Osteocyte (in vitro differentiated cells): ENCODE measurements at regions not wholly inside any gene's neighbourhood (a gene's known extent, or its start where the extent isn't known, plus 50 kb on each side); places are given as distances from the start of the nearest gene placed in this dataset.
A peak's percentile ranks its signal among the peaks of the same experiment; 100 is the strongest.

Experiments
- DNase-seq: peaks from one replicate; pipeline ENCODE4 v3.0.0; 2021; ENCODE audit warnings: mixed read lengths; ENCODE audit not compliant: unreplicated experiment; ENCODE audit errors: extremely low spot score
- H3K27ac Mint-ChIP-seq: one replicate; pipeline ENCODE4 v1.8.0; 2021; ENCODE audit warnings: mild to moderate bottlenecking, mixed read lengths; ENCODE audit not compliant: unreplicated experiment
- H3K27me3 Mint-ChIP-seq: one replicate; pipeline ENCODE4 v1.8.0; 2021; ENCODE audit warnings: mixed read lengths; ENCODE audit not compliant: unreplicated experiment
- H3K36me3 Mint-ChIP-seq: one replicate; pipeline ENCODE4 v1.8.0; 2021; ENCODE audit warnings: mixed read lengths; ENCODE audit not compliant: unreplicated experiment
- H3K4me1 Mint-ChIP-seq: one replicate; pipeline ENCODE4 v1.8.0; 2021; ENCODE audit warnings: mixed read lengths; ENCODE audit not compliant: unreplicated experiment
- H3K4me3 Mint-ChIP-seq: one replicate; pipeline ENCODE4 v1.8.0; 2021; ENCODE audit warnings: mild to moderate bottlenecking, moderate library complexity, mixed read lengths; ENCODE audit not compliant: unreplicated experiment
- H3K9me3 Mint-ChIP-seq: one replicate; pipeline ENCODE4 v1.8.0; 2021; ENCODE audit warnings: mixed read lengths; ENCODE audit not compliant: unreplicated experiment
- CTCF ChIP-seq: fragments of 200-600 bp; sonication (generic); IDR thresholded peaks from 2 replicates; pipeline ENCODE4 v1.5.0; 2021; ENCODE audit warnings: antibody characterized with exemption, mild to moderate bottlenecking, moderate library complexity

DNA sequence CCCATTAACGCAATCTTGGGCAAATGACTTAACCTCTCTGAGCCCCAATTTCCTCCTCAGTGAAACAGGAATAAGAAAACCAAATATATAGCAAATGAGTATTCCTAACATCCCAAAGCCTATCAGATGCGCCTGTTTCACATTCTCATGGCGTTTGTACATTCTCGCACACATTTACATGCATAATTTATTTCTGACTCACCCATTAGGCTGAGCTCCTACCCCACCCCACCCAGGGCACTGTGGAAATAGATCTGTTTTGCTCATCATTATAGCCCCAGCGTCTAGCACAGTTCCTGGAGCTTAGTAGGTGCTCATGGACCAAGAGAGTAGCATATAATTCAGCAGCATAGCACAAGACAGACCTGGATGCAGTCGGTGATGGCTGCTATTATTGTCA, 146.1 kb upstream of the VANGL1 start:
- Mint-ChIP-seq H3K4me3 (no peak overlapping the region), H3K4me1 (peaks cover 65% of the 10 kb centered on the region), H3K27me3 (no peaks in the 10 kb centered on the region), H3K27ac (peak overlapping the region; percentile 57), H3K9me3 (no peaks in the 10 kb centered on the region), H3K36me3 (no peaks in the 10 kb centered on the region)
- TF ChIP-seq CTCF: no peak
- DNase-seq: no peak

GRCh38 chr1:115495111-115495510, 146.7 kb upstream of the VANGL1 start:
- Mint-ChIP-seq H3K36me3 (no peaks in the 10 kb centered on the region), H3K27me3 (no peaks in the 10 kb centered on the region), H3K4me1 (peaks cover 65% of the 10 kb centered on the region), H3K9me3 (no peaks in the 10 kb centered on the region), H3K4me3 (no peak overlapping the region), H3K27ac (no peak overlapping the region)
- DNase-seq: peak; percentile 68
- TF ChIP-seq CTCF: no peak

- H3K36me3 Mint-ChIP-seq: no peaks in the 10 kb centered on the region
- H3K27ac Mint-ChIP-seq: no peak overlapping the region
- peak; percentile 82 for DNase-seq
- peaks cover 3% of the 10 kb centered on the region for H3K9me3 Mint-ChIP-seq
- H3K4me1 Mint-ChIP-seq: peaks cover 59% of the 10 kb centered on the region
- H3K27me3 Mint-ChIP-seq: no peaks in the 10 kb centered on the region
- no peak overlapping the region for H3K4me3 Mint-ChIP-seq
- TF ChIP-seq CTCF: no peak
Measured at GRCh38 chr1:115493834-115494233, 147.9 kb upstream of the VANGL1 start.

DNA sequence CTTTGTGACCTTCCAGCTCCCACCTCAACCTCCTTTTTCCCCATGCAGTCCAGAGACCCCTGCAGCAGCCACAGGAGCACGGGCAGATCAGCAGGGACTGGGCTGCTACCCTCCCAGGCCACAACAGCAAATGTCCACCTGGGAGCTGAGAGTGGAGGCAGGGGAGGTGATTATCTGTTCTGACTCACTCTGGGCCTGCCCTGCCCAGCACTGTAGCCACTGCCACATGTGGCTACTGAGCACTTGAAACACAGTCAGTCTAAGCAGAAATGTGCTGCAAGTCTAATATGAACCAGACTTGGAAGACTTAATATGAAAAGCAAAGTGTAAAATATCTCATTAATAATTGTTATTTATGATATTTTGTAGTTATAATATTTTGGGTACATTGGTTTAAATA, 148.9 kb upstream of the VANGL1 start:
- Mint-ChIP-seq H3K36me3 (no peaks in the 10 kb centered on the region), H3K27ac (peak overlapping the region; percentile 75)
- DNase-seq: peak; percentile 56

GRCh38 chr1:115492019-115492595, 149.7 kb upstream of the VANGL1 start:
- DNase-seq: peak; percentile 73
- TF ChIP-seq CTCF: no peak
- peak overlapping the region; percentile 75 for H3K27ac Mint-ChIP-seq
- peaks cover 3% of the 10 kb centered on the region for H3K9me3 Mint-ChIP-seq
- no peaks in the 10 kb centered on the region for H3K27me3 Mint-ChIP-seq
- no peak overlapping the region for H3K4me3 Mint-ChIP-seq
- H3K36me3 Mint-ChIP-seq: no peaks in the 10 kb centered on the region
- H3K4me1 Mint-ChIP-seq: peaks cover 44% of the 10 kb centered on the region

More for the DNA sequence above, 148.9 kb upstream of the VANGL1 start:
- TF ChIP-seq CTCF: no peak
- H3K4me3 Mint-ChIP-seq: no peak overlapping the region
- H3K27me3 Mint-ChIP-seq: no peaks in the 10 kb centered on the region
- peaks cover 3% of the 10 kb centered on the region for H3K9me3 Mint-ChIP-seq
- peaks cover 52% of the 10 kb centered on the region for H3K4me1 Mint-ChIP-seq
